GM18868 (cell line): ENCODE measurements at regions not wholly inside any gene's neighbourhood (a gene's known extent, or its start where the extent isn't known, plus 50 kb on each side); places are given as distances from the start of the nearest gene placed in this dataset.

Experiments
- ATAC-seq: cut with Tn5 transposase; IDR thresholded peaks from one replicate; pipeline ENCODE4 v1.9.1; 2021; ENCODE audit warnings: mild to moderate bottlenecking, moderate library complexity; ENCODE audit not compliant: unreplicated experiment

DNA sequence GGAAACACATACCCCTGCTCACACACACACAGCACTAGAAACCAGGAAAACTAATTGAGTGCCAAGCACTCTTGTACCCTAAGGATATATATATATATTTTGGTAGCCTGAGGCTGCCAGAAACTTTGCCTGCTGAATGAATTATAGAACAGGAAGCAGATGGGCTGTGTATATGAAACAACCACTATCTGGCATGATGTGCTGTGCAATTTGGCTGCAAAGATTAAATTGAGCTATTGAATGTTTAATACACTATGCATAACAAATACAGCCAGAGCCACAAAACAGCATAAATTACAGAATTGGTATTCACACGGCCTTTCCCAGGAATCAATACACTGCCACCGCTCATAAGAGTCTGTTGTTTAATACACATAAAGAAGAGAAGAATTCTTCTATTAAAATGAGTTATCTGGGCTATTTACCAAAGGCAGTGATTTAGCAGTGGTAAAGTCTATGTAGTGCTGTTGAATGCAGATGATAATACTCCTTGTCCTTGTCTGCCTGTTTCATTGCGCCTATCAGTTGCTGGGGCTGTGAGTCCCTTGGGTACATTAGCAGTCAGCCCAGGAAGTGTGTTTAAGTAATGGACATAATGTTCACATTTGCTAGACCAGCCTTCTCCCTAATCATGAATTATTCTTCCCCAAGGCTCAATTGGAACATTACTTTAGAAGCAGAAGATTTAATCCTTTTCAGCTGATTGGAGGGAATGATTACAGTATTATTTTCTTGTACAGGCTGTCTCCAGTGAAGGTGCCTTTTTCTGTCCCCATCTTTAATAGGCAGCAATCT lies 294.3 kb downstream of the TLE1 start:
- ATAC-seq: no peak

DNA sequence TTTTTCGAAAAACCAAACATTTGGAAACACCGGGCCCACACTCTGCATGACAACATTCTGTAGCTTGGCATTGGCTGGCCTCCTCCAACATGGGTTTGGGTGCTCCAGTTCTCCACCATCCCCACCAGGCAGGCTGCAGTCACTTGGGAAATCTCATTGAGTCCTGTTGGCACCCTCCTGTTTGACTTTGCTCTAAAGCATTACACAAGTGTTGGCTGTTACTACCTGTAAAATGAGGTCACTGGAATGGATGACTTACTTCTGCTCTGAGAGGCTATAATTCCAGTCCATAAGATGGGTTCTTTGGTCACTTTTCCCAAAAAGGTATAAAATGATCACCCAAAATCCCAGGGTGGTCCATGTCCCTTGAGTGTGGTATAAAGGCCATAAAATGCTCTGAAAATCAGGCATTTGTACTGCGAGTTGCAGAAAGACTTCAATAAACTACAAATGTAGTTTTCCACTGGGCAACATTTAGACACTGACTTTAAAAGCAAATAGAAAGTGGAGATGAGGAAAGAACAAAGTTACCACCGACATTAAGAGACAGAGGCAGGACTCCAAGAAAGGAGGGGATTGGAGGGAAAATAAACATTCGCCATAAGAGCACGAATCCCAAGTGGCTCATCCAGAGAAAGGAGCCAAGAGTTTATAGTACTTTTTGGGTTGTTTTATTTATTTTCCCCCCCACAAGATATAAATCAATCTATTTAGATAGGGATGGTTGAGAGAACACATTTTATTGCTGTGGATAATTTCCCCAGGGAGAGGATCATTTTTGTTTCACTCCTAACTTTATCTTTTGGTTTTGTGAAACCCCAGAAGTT lies 295.1 kb downstream of the TLE1 start:
- no peak for ATAC-seq

DNA sequence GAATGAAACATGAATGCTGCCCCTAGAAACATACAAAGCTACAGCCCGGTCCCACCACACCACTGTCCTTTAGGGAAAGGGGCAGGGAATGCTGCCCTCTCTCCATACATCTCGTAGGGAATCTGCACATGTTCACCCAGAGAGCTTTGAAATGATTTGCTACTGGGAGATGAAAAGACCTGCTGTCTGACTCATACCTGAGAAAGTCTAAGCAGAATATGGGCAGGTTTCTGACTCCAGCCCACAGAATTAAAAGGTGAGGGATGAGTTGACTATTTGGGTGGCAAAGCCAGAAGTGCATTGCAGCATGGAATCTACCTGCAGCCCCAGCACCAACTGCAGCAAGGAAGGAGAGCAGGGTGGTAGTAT lies 297.9 kb downstream of the TLE1 start:
- ATAC-seq: no peak

DNA sequence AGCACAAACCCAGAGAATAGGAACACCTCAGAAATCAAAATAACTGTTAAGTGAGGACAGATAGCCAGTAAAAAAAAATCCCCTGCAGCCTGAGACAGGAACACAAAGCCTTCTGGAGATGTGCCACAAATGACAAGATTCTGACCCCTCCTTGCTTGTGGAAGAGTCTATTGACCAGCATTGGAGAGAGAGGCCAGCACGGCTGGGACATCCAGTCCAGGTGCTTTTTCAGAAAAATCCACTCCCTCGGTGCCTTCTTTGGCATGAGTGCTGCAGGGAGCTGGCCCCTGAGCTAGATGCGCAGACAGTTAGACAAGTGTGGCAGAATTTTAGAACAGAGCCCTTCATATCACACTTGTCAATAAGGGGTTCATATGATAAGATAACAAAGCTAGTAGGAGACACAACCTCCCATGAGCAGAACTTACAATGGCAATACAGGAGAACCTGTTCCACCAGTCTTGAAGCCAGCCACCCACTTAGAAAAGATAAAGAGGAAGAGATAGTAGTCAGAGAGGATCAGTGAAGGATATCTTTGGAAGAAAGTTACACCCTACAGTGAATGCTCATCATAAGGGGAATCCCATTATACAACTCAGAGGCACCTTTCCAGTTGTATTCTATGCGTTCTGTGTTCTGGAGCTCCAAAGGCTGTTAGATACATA lies 298.4 kb downstream of the TLE1 start:
- ATAC-seq: no peak

DNA sequence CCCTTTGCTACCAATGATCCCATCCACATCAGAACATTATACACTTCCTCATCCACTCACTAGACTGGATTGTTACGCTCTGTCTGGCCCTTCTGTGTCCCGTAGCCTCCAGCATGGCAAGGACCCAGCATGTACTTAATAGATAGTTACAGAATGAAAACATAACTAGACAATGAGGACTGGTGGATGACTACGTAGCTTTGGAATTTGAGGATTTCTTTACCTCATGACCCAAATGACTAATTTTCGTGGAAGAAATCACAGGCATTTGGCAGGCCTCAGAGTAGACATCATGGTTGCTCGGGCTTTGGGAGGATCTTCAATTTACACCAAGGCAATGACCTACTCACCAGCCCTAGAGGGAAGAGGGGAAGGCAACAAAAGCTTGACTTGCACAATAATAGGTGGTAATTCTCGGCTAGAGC lies 299.8 kb downstream of the TLE1 start:
- ATAC-seq: no peak

DNA sequence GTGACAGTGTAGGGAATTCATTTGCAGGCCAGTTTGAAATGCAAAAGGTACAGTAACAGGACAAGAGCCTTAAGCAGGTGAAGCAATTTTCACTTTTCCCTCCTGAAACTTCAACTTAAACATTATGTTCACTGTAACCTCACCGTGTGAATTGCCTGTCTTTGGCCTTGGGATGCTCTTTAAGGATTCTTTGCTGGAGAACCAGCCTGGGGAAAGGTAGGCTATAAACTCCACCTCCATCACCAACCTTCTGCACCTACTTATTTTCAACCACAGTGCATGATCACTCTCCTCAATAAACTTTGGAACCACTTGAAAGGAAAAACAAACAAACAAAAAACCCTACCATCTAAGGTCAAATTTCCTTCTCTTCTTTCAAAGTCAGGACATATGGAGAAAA lies 300.5 kb downstream of the TLE1 start:
- no peak for ATAC-seq

DNA sequence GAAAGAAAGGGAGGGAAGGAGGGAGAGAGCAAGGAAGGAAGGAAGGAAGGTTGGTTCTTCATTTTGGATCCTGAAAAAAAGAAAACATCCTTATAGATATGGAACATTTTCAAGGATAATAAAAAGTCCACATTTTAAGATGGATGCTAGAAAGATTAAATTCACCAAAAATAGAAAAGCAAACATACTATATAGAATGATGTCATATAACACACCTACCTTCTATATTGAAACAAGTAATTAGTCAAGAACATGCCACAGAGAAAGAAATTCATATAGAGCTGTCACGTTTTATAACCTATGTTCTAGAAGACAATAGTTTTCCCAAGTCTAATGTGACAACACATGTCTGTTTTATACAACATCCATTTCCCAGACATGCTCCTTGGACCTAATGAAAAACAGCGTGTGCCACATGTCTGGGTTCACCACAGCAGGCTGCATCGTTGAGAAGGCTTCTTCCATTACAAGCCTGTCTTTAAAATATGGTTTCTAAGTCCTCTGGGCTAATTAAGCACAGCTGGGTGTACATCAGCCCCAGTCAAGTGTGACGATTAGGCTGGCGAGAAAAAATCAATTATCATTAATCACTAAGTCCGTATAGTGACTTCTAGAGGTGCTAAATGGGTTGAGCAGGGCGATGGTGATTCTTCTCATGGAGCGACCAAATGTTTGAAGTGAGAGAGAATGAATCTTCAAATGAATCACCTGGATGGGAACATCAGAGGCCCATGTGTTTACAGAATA lies 301.8 kb downstream of the TLE1 start:
- ATAC-seq: no peak

DNA sequence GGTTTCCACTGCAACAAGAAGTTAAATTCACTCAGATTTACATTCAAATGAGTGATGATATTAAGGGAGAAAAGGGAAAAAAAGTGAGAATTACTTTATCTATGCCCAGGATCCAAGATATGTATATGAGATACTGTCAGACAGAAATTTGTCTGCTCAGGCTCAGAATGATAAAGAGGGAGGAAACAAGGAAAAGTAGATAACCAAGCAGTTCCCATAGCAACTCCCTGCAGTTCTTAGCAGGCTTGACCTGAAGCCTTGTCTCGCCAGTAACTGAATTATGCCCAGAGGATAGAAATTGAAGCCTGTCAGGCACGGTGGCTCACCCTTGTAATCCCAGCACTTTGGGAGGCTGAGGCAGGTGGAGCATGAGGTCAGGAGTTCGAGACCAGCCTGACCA lies 304.4 kb downstream of the TLE1 start:
- ATAC-seq: no peak

DNA sequence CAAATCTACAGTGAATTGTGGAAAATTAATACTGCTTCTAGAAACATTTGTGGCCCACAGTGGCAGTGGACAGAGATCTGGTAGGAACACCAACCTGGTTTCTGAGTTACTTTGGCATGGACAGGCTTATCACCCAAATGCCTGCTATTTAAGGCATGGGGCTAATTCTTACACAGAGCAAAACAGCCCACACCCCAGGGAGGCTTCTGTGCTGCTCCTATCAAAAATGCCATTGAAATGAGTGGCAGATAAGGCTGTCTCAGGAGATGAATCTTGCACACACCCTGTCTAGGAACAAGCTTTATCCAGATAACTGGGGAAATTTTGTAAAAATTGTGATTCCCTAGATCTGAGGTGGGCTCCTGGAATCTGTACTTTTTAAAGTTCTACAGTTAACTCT lies 307.1 kb downstream of the TLE1 start:
- ATAC-seq: no peak

DNA sequence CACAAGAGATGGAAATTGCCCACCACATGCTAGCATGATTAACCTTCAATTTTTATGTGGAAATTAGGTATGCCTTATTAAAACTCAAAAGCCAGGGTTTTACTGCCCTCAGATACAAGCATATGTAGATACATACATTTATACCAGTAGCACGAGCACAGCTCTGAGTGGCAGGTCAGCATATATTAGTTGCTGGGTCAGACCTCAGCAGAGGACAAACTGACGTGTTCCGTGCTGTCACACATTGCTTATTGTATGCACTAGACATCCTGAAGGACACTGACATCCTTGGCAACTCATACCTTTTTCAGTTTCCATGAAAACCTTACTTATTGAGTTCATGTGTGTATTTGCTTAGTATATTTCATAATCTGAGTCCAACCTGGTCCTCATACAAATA lies 307.7 kb downstream of the TLE1 start:
- ATAC-seq: no peak

DNA sequence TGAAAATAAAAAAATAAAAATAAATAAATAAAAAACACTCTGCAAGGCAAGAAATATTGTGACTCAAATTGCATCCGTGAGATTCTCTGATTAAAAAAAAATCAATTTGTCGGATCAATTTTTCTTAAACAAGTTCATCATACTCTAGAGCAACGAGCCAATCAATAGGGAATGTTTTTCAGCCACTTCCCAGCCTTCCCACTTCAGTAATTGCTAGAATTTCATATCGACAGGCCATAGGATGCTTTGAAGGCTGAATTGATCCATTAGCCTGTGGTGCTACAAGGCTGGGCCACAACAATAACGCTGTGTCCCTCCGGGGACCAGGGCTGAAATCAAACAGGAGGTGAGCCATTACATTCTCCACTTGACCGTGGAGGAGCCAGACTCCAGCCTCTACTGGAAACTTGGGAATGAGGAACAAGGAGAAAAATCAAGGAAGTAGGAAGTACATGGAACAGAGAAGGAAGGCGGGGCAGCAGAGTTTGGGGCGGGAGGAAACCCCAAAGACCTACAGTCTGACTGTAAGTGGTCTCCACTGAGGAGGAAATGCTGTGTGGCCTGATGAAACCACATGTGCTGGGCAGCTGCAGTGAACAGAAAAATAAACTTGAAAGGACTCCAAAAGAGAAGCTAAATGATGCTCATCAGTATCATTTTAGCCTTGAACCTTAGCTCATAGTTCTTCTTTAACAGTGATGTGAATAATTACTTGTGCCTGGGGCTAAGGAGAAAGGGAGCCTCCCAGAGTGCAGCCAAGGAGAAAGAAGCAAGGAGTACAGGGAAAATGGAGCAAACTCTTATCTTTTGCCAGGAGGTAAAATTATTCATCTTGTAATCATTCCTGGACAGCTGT lies 308.6 kb downstream of the TLE1 start:
- ATAC-seq: no peak

DNA sequence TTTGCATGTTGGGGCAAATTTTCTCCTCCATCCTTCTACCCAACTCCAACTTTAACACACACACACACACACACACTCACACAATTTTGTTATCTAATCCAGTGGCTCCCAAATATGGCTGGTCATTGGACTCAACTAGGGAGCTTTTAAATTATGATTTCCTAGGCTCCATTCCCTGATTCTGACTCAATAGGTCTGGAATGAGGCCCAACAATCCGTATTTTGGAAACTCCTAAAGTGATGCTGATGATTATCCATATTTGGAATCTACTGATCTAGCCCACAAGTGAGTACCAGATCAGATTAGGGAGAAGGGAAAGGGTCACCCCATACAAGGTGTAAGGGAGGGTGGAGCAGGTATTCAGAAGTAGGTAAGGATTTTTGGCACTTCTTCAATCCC lies 309.7 kb downstream of the TLE1 start:
- no peak for ATAC-seq

DNA sequence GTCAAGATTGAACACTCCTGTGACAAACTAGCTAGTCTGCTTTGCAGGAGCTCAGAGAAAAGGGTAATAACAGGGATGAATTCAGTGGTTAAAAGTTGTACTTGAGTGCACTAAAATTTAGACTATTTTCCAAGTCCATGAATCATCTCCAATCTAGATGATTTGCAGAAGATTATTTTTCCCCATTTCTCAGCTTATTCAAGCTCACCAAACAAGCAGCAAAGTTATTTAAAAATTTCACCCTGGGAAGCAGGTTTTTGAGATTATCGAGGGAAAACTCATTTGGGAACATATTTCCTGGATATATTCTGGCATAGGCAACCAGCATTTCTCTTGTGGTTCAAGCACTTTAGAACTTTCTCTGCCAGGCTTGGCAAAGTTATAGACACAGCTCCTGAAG lies 311.4 kb downstream of the TLE1 start:
- ATAC-seq: no peak

DNA sequence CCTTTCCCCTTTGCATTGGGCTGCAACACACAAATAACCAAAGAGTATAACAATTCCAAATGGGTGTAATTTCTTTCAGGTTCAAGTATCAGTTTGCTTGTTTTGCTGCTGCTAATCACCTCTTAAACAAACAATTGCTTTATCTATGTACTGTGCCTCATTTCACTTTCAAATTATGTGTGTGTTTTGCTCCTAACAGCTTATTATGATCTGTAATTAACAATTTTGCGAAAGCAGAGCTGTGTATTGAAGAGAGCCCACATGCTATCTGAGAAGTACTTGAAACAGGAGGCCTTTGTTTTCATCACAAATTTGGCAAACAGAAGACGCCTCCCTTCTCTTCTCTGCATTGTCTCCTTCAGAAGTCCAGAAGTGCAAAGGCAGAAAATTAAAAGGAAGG lies 312.0 kb downstream of the TLE1 start:
- ATAC-seq: no peak

DNA sequence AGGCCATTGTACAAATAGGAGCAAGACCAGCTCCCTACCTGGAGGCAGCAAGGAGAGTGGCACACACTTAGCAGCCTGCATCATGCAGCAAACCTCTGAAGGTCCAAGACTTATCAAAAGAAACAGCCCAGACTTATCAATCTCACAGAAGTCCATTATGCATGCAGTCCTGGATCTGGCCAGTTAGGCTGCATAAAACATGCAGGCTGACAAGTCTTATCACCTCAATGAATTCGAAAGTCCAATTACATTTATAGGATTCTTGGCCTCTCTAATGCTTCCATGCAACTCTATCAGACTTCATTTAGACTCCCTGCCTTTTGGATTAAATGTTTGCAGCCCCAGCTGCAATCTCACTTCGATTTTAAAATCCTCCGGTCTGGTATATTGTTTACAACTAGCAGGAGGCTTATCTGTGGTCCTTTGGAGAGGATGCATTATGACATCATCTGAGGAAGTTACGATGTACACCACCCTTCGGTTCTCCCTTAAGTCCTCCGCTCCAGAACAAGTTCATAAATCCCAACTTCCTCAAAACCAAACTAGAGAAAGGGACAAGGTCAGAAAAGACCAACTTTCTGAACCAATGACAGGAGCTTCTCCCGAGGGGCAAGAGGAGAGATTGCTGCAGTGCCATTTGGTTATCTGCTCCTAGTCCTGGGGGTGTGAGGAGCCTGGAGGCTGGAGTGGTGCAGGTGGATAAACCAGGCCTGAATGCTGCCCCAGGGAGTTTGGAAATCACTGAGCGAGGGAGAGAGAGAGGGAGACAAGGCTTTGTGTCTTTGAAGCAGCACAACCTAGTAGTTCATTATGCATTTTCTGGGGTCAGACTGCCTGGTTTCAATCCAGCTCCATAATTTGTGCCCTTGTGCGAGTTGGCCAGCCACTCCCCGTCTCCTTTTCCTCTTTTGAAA lies 313.9 kb downstream of the TLE1 start:
- ATAC-seq: no peak

DNA sequence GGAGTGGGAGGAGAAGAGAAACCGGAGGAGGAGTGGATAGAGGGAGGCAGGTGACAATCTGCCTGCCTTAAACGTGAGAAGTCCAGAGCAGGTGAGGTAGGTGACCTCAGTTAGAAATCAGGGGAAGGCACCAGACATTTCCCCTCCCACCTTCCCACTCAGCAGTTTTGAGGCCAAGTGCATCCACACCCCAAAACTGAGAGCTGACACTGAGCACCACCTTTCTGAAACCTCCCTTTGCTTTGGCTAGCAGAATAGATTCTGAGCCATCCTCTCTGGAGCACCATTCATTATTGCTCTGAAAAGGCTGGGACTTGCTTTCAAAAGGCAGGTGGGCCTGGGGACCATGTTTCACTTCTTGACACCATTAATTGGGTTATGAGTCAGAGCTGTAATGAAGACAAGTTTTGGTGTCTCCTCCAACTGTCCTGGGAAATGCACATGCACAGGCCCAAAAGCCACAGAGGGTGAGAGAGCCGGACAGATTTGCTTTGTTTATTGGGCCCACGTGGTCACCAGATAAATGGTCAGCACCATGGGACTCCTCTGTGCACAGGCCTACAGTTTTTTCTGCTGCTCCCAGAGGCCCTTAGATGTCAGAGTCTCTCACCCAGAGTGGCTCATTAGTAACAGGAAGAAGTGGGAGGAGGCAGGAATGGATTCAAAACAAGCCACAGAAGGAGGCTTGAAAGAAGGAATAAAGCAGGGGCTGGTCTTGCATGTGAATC lies 314.7 kb downstream of the TLE1 start:
- ATAC-seq: no peak

DNA sequence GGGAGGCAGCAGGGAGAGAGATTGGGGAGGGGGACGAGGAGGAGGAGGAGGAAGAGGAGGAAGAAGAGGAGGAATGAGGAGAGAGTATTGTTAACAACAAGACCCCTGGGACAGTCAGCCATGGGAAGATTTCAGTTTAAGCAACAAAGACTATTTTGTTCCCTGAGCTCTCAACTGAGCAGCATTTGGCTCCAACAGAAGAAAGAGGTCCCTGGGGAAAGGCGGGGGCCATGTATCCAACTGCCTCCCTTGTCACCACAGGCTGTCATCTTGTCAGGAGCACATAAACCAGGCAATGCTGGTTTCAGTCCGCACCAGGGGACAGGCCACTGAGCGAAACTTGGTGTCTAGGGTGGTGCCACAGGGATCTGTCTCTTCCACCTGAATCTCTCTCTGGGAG lies 316.1 kb downstream of the TLE1 start:
- ATAC-seq: no peak

DNA sequence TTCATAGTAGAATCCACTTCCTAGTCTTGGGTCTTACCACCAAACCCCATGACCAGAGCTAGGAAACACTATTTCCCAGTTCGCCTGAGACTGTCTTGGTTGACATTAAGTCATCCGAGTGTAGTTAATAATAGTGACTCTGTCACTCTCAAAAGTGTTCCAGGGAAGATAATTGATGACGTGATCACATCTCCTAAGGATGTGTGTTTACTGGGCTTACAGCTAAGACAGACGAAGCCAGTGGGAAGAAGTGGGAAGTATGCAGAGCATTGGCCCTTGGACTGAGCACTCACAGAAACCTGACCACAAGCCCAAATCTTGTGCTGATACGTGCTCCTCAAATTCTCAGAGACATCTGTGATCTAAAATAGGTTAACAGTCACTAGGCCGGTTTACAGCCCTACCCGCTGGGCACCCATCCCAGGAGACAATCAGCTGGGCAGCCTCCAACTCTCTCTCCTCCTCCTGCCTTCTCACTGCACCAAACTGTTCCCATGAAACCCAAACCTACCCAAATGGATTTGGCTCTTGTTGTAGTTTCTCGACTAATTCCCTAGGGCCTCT lies 316.6 kb downstream of the TLE1 start:
- ATAC-seq: no peak
